T-cell (primary cell): ENCODE measurements at regions not wholly inside any gene's neighbourhood (a gene's known extent, or its start where the extent isn't known, plus 50 kb on each side); places are given as distances from the start of the nearest gene placed in this dataset.
"Not testable (repeated sequence)": the region's sequence is repeated elsewhere in the genome, so short reads cannot be mapped to it uniquely, and the experiment has no call there.

Experiments
- ATAC-seq, 4 experiments: fragments of 200-7000 bp in 3 of 4; fragments of 150-1000 bp in 1 of 4; cut with Tn5 transposase; replicated peaks in 1 of 4; 1 replicate in 3 of 4; 2 replicates in 1 of 4; pipeline ENCODE4 v1.10.0; 2021; ENCODE audit warnings: moderate library complexity in 3 of 4, mild to moderate bottlenecking in 2 of 4, moderate number of reproducible peaks in 1 of 4
- CTCF ChIA-PET, 2 donors: fragments of 300-600 bp; sonication (Branson Sonifier 250); formaldehyde crosslinking; loops; one replicate each; lab custom pipeline; 2022; ENCODE audit warnings: antibody characterized with exemption in 2 of 2; lab: Charles Lee
- POLR2A ChIA-PET, 2 donors: fragments of 300-600 bp; sonication (Branson Sonifier 250); formaldehyde crosslinking; loops; one replicate each; lab custom pipeline; 2022; ENCODE audit warnings: antibody characterized with exemption in 2 of 2; lab: Charles Lee
- DNase-seq, 35 experiments: peaks; one replicate each; pipeline versions ENCODE4 v3.0.0 to v3.0.0-alpha.2; 2013 to 2023
- H3K27ac ChIP-seq: one replicate; pipeline ENCODE4 v1.5.1; 2013; ENCODE audit warnings: low read length
- H3K27me3 ChIP-seq, 2 experiments: replicated peaks in 1 of 2; 1 replicate in 1 of 2; 2 replicates in 1 of 2; pipeline versions ENCODE4 v1.6.1 to v1.7.0; 2013; ENCODE audit warnings: low read length in 1 of 2, mixed read lengths in 1 of 2; ENCODE audit not compliant: control insufficient read depth in 2 of 2, insufficient read depth in 2 of 2; ENCODE audit errors: extremely low read depth in 1 of 2
- H3K36me3 ChIP-seq, 2 donors: 1 replicate in 1 of 2; 2 replicates in 1 of 2; pipeline versions ENCODE4 v1.6.1 to v1.7.0; 2013; ENCODE audit warnings: low read length in 1 of 2; ENCODE audit not compliant: control insufficient read depth in 2 of 2, insufficient read depth in 1 of 2; ENCODE audit errors: extremely low read depth in 1 of 2
- H3K4me1 ChIP-seq, 2 experiments: 1 replicate in 1 of 2; 2 replicates in 1 of 2; pipeline versions ENCODE4 v1.6.1 to v1.7.0; 2013; ENCODE audit warnings: low read length in 2 of 2, mixed read lengths in 1 of 2; ENCODE audit not compliant: insufficient read depth in 2 of 2, control insufficient read depth in 1 of 2; ENCODE audit errors: extremely low read depth in 1 of 2
- H3K4me3 ChIP-seq, 2 donors: 1 replicate in 1 of 2; 2 replicates in 1 of 2; pipeline versions ENCODE4 v1.5.1 to v1.7.0; 2013; ENCODE audit warnings: mild to moderate bottlenecking in 2 of 2, low read length in 1 of 2, moderate library complexity in 1 of 2; ENCODE audit not compliant: control insufficient read depth in 1 of 2; ENCODE audit errors: extremely low read depth in 1 of 2
- H3K9me3 ChIP-seq: 2 replicates; pipeline ENCODE4 v1.7.0; 2013
- H3K27ac Mint-ChIP-seq, 2 donors: one replicate each; pipeline ENCODE4 v1.8.0; 2020 to 2021; ENCODE audit warnings: mild to moderate bottlenecking in 2 of 2, mixed read lengths in 2 of 2
- H3K27me3 Mint-ChIP-seq, 2 donors: one replicate each; pipeline ENCODE4 v1.8.0; 2021 to 2022; ENCODE audit warnings: mixed read lengths in 2 of 2
- H3K36me3 Mint-ChIP-seq: one replicate; pipeline ENCODE4 v1.8.0; 2021; ENCODE audit warnings: mixed read lengths
- H3K4me1 Mint-ChIP-seq, 3 donors: one replicate each; pipeline ENCODE4 v1.8.0; 2020 to 2022; ENCODE audit warnings: mixed read lengths in 3 of 3, mild to moderate bottlenecking in 1 of 3
- H3K4me3 Mint-ChIP-seq, 3 donors: one replicate each; pipeline ENCODE4 v1.8.0; 2020 to 2022; ENCODE audit warnings: mild to moderate bottlenecking in 3 of 3, mixed read lengths in 3 of 3, moderate library complexity in 3 of 3
- H3K9me3 Mint-ChIP-seq, 3 donors: one replicate each; pipeline ENCODE4 v1.8.0; 2020 to 2022; ENCODE audit warnings: mixed read lengths in 3 of 3
- WGBS: methylation state at CpG from one replicate; pipeline ENCODE4 v1.1.5; 2013; ENCODE audit warnings: missing lambda C conversion rate; ENCODE audit not compliant: insufficient coverage; 5-methylcytosine and 5-hydroxymethylcytosine counted together

GRCh38 chr5:162816816-162817215, 620.6 kb upstream of the CCNG1 start:
- no peaks in the 10 kb centered on the region for H3K27me3 Mint-ChIP-seq

GRCh38 chr5:162817364-162817763, 620.0 kb upstream of the CCNG1 start:
- CTCF ChIA-PET: no interaction called here
- Histone ChIP-seq H3K27me3 (no peaks in the 10 kb centered on the region), H3K27ac (no peak overlapping the region), H3K36me3 (no peaks in the 10 kb centered on the region), H3K9me3 (no peaks in the 10 kb centered on the region), H3K4me1 (no peaks in the 10 kb centered on the region), H3K4me3 (no peak overlapping the region)
- Mint-ChIP-seq H3K4me1 (no peaks in the 10 kb centered on the region), H3K4me3 (no peak overlapping the region), H3K27me3 (no peaks in the 10 kb centered on the region), H3K27ac (no peak overlapping the region), H3K36me3 (no peaks in the 10 kb centered on the region), H3K9me3 (peaks cover 0 to 9% (median 6%) of the 10 kb centered on the region in 3 donors)
- WGBS: no CpG with 5 or more reads among the region's 4 CpGs
- POLR2A ChIA-PET: no interaction called here
- no peak for ATAC-seq
- DNase-seq: no peak

More at GRCh38 chr5:162816816-162817215, 620.6 kb upstream of the CCNG1 start:
- no peak overlapping the region for H3K27ac ChIP-seq
- H3K4me3 ChIP-seq: no peak overlapping the region
- H3K9me3 ChIP-seq: no peaks in the 10 kb centered on the region
- ChIA-PET CTCF (no interaction called here), POLR2A (no interaction called here)
- H3K36me3 ChIP-seq: no peaks in the 10 kb centered on the region
- H3K4me1 ChIP-seq: no peaks in the 10 kb centered on the region
- Mint-ChIP-seq H3K4me3 (no peak overlapping the region), H3K36me3 (no peaks in the 10 kb centered on the region), H3K4me1 (no peaks in the 10 kb centered on the region), H3K9me3 (peaks cover 0 to 12% (median 10%) of the 10 kb centered on the region in 3 donors), H3K27ac (no peak overlapping the region)
- DNase-seq: no peak
- H3K27me3 ChIP-seq: no peaks in the 10 kb centered on the region
- no CpG with 5 or more reads among the region's 2 CpGs for WGBS
- no peak for ATAC-seq

- H3K27ac Mint-ChIP-seq, H3K27me3 Mint-ChIP-seq, H3K36me3 ChIP-seq, H3K36me3 Mint-ChIP-seq, H3K4me3 Mint-ChIP-seq, H3K27ac ChIP-seq, H3K4me3 ChIP-seq, H3K9me3 ChIP-seq, H3K27me3 ChIP-seq, DNase-seq, ATAC-seq, CTCF ChIA-PET, H3K4me1 ChIP-seq, H3K4me1 Mint-ChIP-seq, POLR2A ChIA-PET: not testable (repeated sequence)
- peaks cover 13 to 17% (median 14%) of the 10 kb centered on the region in 3 donors for H3K9me3 Mint-ChIP-seq
- no CpG with 5 or more reads among the region's 8 CpGs for WGBS
These were observed 615.7 kb upstream of the CCNG1 start for GRCh38 chr5:162821664-162822063.

GRCh38 chr5:162824360-162824759, 613.0 kb upstream of the CCNG1 start:
- H3K27ac Mint-ChIP-seq: no peak overlapping the region
- CTCF ChIA-PET: no interaction called here
- no peaks in the 10 kb centered on the region for H3K27me3 Mint-ChIP-seq
- Histone ChIP-seq H3K36me3 (no peaks in the 10 kb centered on the region), H3K9me3 (no peaks in the 10 kb centered on the region), H3K4me3 (no peak overlapping the region), H3K4me1 (no peaks in the 10 kb centered on the region), H3K27me3 (no peaks in the 10 kb centered on the region), H3K27ac (no peak overlapping the region)
- ATAC-seq: no peak
- DNase-seq: no peak
- H3K4me1 Mint-ChIP-seq: no peaks in the 10 kb centered on the region
- no peak overlapping the region for H3K4me3 Mint-ChIP-seq
- no peaks in the 10 kb centered on the region for H3K36me3 Mint-ChIP-seq
- H3K9me3 Mint-ChIP-seq: peaks cover 17 to 23% (median 18%) of the 10 kb centered on the region in 3 donors
- POLR2A ChIA-PET: interaction anchor here in 1 of 2 donors (0.5 kb wide), 1 partner anchor 107 kb away, joined by 4 read pairs; no protein-coding TSS in a partner anchor
- no CpG with 5 or more reads among the region's 2 CpGs for WGBS

DNA sequence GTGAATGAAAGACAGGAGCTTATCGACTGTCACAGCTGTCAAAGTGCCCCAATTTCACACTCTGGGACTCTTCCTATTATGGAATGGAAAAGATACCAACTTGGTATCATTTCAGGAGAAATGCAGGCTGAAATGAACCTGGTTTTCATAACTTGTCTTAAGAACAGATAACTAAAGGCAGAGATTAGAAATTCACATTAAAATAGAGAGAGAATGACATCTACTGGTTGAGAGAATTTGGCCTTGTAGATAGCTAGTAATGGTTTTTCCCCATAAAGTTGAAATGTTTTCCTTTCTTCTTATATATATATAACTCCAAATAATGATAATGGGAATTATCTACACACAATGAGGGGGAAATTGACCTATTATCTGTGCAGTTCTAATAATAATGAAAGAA, 600.2 kb upstream of the CCNG1 start:
- Mint-ChIP-seq H3K27ac (no peak overlapping the region), H3K27me3 (no peaks in the 10 kb centered on the region), H3K4me3 (no peak overlapping the region), H3K36me3 (no peaks in the 10 kb centered on the region), H3K9me3 (peaks cover 18 to 21% (median 18%) of the 10 kb centered on the region in 3 donors), H3K4me1 (no peaks in the 10 kb centered on the region)
- no peaks in the 10 kb centered on the region for H3K4me1 ChIP-seq
- no peak overlapping the region for H3K4me3 ChIP-seq
- no peaks in the 10 kb centered on the region for H3K27me3 ChIP-seq
- no CpG with 5 or more reads among the region's 1 CpG for WGBS
- no peaks in the 10 kb centered on the region for H3K36me3 ChIP-seq
- CTCF ChIA-PET: no interaction called here
- H3K27ac ChIP-seq: no peak overlapping the region
- no peak for ATAC-seq
- POLR2A ChIA-PET: no interaction called here
- DNase-seq: no peak
- H3K9me3 ChIP-seq: no peaks in the 10 kb centered on the region

DNA sequence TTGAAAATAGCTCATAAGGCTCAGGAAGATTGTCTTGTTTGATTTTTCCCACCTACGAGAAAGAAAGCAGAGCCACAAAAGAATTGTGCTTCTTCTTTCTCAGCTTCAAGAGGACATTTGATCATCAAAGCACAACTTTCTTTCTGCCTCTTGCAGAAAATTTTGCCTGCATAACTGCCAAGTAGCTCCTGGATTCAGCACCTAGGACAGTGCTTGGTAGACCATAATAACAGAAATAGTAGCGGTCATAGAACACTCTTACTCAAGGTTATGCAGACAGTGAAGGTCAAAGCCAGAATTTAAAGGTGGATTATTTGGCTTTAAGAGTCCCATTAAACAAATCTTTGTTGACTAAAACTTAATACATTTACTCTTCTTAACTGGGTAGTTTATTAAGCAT, 594.7 kb upstream of the CCNG1 start:
- H3K9me3 Mint-ChIP-seq: peaks cover 7 to 26% (median 16%) of the 10 kb centered on the region in 3 donors
- Histone ChIP-seq H3K27me3 (no peaks in the 10 kb centered on the region), H3K27ac (no peak overlapping the region), H3K9me3 (no peaks in the 10 kb centered on the region), H3K4me1 (no peaks in the 10 kb centered on the region), H3K4me3 (no peak overlapping the region), H3K36me3 (no peaks in the 10 kb centered on the region)
- no peak overlapping the region for H3K27ac Mint-ChIP-seq
- H3K36me3 Mint-ChIP-seq: no peaks in the 10 kb centered on the region
- H3K4me1 Mint-ChIP-seq: no peaks in the 10 kb centered on the region
- no peak overlapping the region for H3K4me3 Mint-ChIP-seq
- no peaks in the 10 kb centered on the region for H3K27me3 Mint-ChIP-seq
- CTCF ChIA-PET: no interaction called here
- WGBS: 100% methylated on average over 1 of the region's 2 CpGs
- no peak for ATAC-seq
- POLR2A ChIA-PET: no interaction called here
- DNase-seq: no peak

DNA sequence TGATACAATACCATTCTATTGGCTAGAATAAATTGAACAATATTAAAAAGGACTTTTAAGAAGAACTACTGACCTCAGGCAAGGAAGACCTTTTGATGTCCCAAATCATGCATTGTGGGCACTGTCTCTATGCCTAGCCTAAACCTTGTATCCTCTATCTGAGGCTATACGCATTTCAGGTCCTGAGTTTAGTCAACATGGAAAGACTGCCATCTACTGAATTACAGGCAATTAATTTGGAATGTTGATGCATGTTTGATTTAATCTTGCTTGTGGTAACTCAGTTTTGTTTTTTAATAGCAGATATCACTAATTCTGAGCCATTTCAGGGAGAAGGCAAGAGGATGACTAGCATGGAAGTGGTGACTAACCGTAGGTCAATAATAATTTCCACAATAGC, 585.3 kb upstream of the CCNG1 start:
- Mint-ChIP-seq H3K4me3 (no peak overlapping the region), H3K4me1 (no peaks in the 10 kb centered on the region), H3K9me3 (peaks cover 17 to 25% (median 20%) of the 10 kb centered on the region in 3 donors), H3K27ac (no peak overlapping the region), H3K27me3 (no peaks in the 10 kb centered on the region), H3K36me3 (no peaks in the 10 kb centered on the region)
- Histone ChIP-seq H3K27ac (no peak overlapping the region), H3K36me3 (no peaks in the 10 kb centered on the region), H3K4me1 (no peaks in the 10 kb centered on the region), H3K27me3 (no peaks in the 10 kb centered on the region), H3K9me3 (no peaks in the 10 kb centered on the region), H3K4me3 (no peak overlapping the region)
- DNase-seq (no peak), ATAC-seq (no peak)
- POLR2A ChIA-PET: no interaction called here
- no CpG with 5 or more reads among the region's 2 CpGs for WGBS
- CTCF ChIA-PET: no interaction called here
